ENCODE measurements at regions not wholly inside any gene's neighbourhood (a gene's known extent, or its start where the extent isn't known, plus 50 kb on each side); places are given as distances from the start of the nearest gene placed in this dataset.
A peak's percentile ranks its signal among the peaks of the same experiment; 100 is the strongest.

DNA sequence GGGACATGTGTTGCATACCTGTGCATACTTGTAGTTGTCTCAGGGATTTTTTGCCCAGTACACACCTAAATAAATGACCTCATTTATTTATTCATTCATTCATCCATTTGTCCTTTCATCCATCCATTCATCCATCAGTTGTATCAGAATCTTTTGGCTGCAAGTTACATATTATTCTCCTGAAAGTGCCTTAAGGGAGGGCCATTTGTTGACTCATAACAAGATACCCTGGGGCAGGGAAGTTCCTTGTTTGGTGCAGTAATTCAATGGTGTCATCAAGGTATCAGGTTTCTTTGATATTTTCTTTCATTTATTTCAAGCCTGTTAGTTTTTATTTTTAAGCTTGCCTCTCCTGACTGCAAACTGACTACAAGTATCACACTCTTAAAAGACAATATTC lies 597.9 kb upstream of the TLE4 start:
- FAIRE-seq (peak; percentile 59), DNase-seq (ENCODE audit: low read depth in 1 of 2, low spot score in 1 of 2) (peak; percentile 14 to 63), ATAC-seq (peak in 1 of 2 experiments; percentile 47; a peak in 2 of 6 replicates)
- POLR2A ChIA-PET = no interaction called here
- CTCF ChIA-PET = no interaction called here
- Histone ChIP-seq H3K27ac (peak overlapping the region; percentile 29 to 59; a peak in 3 of 6 replicates), H3K4me1 (peaks cover 23% of the 10 kb centered on the region), H3K4me3 (no peak overlapping the region), H3K9me3 (no peaks in the 10 kb centered on the region), H3K4me2 (peak overlapping the region; percentile 21; the same call in 1 of the 3 replicates)
- no peak for TF ChIP-seq ZNF302 (CRISPR knock-in tag; IDR thresholded peaks at IDR 0.05)
- TF ChIP-seq CBX2 (IDR thresholded peaks at IDR 0.05; ENCODE audit: borderline replicate concordance, low read depth) = no peak
- TF ChIP-seq KDM1A (IDR thresholded peaks at IDR 0.05; ENCODE audit: low read depth) = no peak
- TF ChIP-seq, protein P1, sequence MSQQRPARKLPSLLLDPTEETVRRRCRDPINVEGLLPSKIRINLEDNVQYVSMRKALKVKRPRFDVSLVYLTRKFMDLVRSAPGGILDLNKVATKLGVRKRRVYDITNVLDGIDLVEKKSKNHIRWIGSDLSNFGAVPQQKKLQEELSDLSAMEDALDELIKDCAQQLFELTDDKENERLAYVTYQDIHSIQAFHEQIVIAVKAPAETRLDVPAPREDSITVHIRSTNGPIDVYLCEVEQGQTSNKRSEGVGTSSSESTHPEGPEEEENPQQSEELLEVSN (IDR thresholded peaks at IDR 0.05; ENCODE audit: borderline replicate concordance, low read depth) = no peak
- TF ChIP-seq RFX5 (IDR thresholded peaks at IDR 0.05) = no peak
- no peak for TF ChIP-seq CHD4 (IDR thresholded peaks at IDR 0.05; ENCODE audit: borderline replicate concordance)
- TF ChIP-seq EP300 (IDR thresholded peaks at IDR 0.05) = 0 out of 5 replicates have a peak, but pooled peaks of 1 of the 2 experiments have one; percentile 26
- TF ChIP-seq, protein P2, sequence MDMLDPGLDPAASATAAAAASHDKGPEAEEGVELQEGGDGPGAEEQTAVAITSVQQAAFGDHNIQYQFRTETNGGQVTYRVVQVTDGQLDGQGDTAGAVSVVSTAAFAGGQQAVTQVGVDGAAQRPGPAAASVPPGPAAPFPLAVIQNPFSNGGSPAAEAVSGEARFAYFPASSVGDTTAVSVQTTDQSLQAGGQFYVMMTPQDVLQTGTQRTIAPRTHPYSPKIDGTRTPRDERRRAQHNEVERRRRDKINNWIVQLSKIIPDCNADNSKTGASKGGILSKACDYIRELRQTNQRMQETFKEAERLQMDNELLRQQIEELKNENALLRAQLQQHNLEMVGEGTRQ (IDR thresholded peaks at IDR 0.05) = no peak

DNA sequence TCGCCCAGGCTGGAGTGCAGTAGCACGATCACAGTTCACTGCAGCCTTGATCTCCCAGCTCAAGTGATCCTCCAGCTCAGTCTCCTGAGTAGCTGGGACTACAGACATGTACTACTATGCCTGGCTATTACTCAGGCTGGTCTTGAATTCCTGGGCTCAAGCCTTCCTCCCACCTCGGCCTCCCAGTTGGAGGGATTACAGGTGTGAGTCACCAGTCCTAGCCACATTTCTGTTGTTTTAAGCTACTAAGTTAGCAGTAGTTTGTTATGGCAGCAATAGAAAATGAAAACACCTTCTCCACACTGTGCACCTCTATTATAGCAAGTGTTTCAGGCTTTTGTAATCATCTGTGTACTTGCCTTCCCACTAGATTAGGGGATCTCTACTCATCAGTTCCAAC lies 588.9 kb upstream of the TLE4 start:
- peaks cover 19% of the 10 kb centered on the region for H3K9me3 ChIP-seq
- no peak overlapping the region for H3K4me3 ChIP-seq
- no peak for FAIRE-seq
- ChIA-PET CTCF (no interaction called here), POLR2A (no interaction called here)
- H3K4me1 ChIP-seq = 0 out of 3 replicates have a peak, but pooled peaks cover 4% of the 10 kb centered on the region
- H3K27ac ChIP-seq = peak overlapping the region in 1 of 2 experiments; percentile 30; a peak in 2 of 6 replicates
- TF ChIP-seq MAFK (IDR thresholded peaks at IDR 0.05; ENCODE audit: partially characterized antibody) (no peak), JUN (IDR thresholded peaks at IDR 0.05) (no peak), TFCP2L1 (CRISPR knock-in tag; IDR thresholded peaks at IDR 0.05) (no peak), KDM1A (IDR thresholded peaks at IDR 0.05; ENCODE audit: low read depth) (no peak), RFX5 (IDR thresholded peaks at IDR 0.05) (no peak), ZSCAN20 (CRISPR knock-in tag; IDR thresholded peaks at IDR 0.05) (no peak), HDAC2 (IDR thresholded peaks at IDR 0.05) (no peak), FOXS1 (CRISPR knock-in tag; IDR thresholded peaks at IDR 0.05) (no peak), RARB (CRISPR knock-in tag; IDR thresholded peaks at IDR 0.05) (no peak), MYC (IDR thresholded peaks at IDR 0.05; ENCODE audit: borderline replicate concordance, low read length) (no peak), NFE2L2 (conservative IDR thresholded peaks at IDR 0.05; ENCODE audit: low read length) (no peak), ZFP36 (IDR thresholded peaks at IDR 0.05; ENCODE audit: borderline replicate concordance, partially characterized antibody) (no peak), JUNB (IDR thresholded peaks at IDR 0.05) (no peak), NR3C1 (IDR thresholded peaks at IDR 0.05) (no peak), RNF2 (IDR thresholded peaks at IDR 0.05; ENCODE audit: borderline replicate concordance, low read depth) (no peak), EHF (CRISPR knock-in tag; IDR thresholded peaks at IDR 0.05) (no peak), HOXB5 (CRISPR knock-in tag; IDR thresholded peaks at IDR 0.05) (no peak)
- TF ChIP-seq, protein P3, sequence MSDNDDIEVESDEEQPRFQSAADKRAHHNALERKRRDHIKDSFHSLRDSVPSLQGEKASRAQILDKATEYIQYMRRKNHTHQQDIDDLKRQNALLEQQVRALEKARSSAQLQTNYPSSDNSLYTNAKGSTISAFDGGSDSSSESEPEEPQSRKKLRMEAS (IDR thresholded peaks at IDR 0.05) = no peak
- 77% methylated on average over 3 of the region's 3 CpGs for WGBS (ENCODE audit: missing lambda C conversion rate)
- no peak for DNase-seq (ENCODE audit: low read depth in 1 of 2, low spot score in 1 of 2)
- no peak; a peak in 1 of 6 replicates for ATAC-seq
- no peak overlapping the region for H3K4me2 ChIP-seq

DNA sequence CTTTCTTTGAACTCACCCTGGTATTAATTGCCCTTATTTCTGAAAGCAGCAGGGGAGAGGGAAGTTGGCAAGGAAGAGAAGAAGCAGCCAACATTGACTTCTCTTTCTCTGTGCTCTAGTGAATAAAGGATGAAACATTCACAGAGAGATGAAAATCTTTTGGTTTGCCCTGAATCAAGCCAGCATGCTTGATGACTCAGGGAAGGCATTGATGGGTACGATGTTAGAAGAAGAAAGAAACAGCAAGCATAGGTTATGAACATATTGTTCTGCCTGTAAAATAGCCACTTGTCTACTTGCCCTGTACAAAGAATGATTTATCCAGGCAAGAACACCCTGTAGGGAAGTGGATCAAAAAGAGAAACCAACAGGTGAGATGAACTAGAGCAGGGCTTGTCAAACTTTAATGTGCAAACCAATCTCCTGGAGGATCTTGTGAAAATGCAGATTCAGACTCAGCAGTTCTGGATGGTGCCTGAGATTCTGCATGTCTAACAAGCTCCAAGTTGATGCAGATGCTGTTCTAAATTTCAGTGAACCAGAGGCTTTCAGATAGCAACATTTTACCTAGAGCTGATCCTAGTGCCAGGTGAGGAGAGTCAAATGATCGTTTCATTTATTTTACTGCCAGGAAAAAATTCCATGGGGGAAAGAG lies 586.6 kb upstream of the TLE4 start:
- DNase-seq (ENCODE audit: low read depth in 1 of 2, low spot score in 1 of 2) = no peak
- TF ChIP-seq, protein P4, sequence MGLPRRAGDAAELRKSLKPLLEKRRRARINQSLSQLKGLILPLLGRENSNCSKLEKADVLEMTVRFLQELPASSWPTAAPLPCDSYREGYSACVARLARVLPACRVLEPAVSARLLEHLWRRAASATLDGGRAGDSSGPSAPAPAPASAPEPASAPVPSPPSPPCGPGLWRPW (IDR thresholded peaks at IDR 0.05) = no peak
- TF ChIP-seq KDM1A (IDR thresholded peaks at IDR 0.05; ENCODE audit: low read depth) (no peak), SMC3 (IDR thresholded peaks at IDR 0.05) (no peak), MAFK (IDR thresholded peaks at IDR 0.05; ENCODE audit: partially characterized antibody) (no peak), EHMT2 (IDR thresholded peaks at IDR 0.05; ENCODE audit: low read depth) (no peak), CBX8 (IDR thresholded peaks at IDR 0.05) (no peak), TP53 (CRISPR knock-in tag; IDR thresholded peaks at IDR 0.05) (no peak)
- TF ChIP-seq, protein P3 (IDR thresholded peaks at IDR 0.05) = no peak
- 0 out of 3 replicates have a peak overlapping the region, but pooled peaks have one; percentile 8 for H3K4me2 ChIP-seq
- 0 out of 3 replicates have a peak, but pooled peaks cover 4% of the 10 kb centered on the region for H3K4me1 ChIP-seq
- H3K9me3 ChIP-seq = peaks cover 19% of the 10 kb centered on the region
- H3K4me3 ChIP-seq = no peak overlapping the region
- peak overlapping the region in 1 of 2 experiments; percentile 9; a peak in 1 of 6 replicates for H3K27ac ChIP-seq
- 45% methylated on average over 2 of the region's 2 CpGs for WGBS (ENCODE audit: missing lambda C conversion rate)
- ChIA-PET POLR2A (no interaction called here), CTCF (no interaction called here)
- no peak for FAIRE-seq
- no peak for ATAC-seq
